Chondrocyte (in vitro differentiated cells): ENCODE measurements at regions not wholly inside any gene's neighbourhood (a gene's known extent, or its start where the extent isn't known, plus 50 kb on each side); places are given as distances from the start of the nearest gene placed in this dataset.

Experiments used
- DNase-seq: peaks from one replicate; pipeline ENCODE4 v3.0.0; 2021; ENCODE audit warnings: mixed read lengths, low spot score
- H3K27ac Mint-ChIP-seq: one replicate; pipeline ENCODE4 v1.8.0; 2021; ENCODE audit warnings: mild to moderate bottlenecking, moderate library complexity, mixed read lengths; ENCODE audit not compliant: unreplicated experiment
- H3K27me3 Mint-ChIP-seq: 2 replicates; pipeline ENCODE4 v1.8.0; 2021; ENCODE audit warnings: low read depth, mixed read lengths
- H3K36me3 Mint-ChIP-seq: 2 replicates; pipeline ENCODE4 v1.8.0; 2021; ENCODE audit warnings: low read depth, mixed read lengths
- H3K4me1 Mint-ChIP-seq: 2 replicates; pipeline ENCODE4 v1.8.0; 2021; ENCODE audit warnings: low read depth, mild to moderate bottlenecking, mixed read lengths
- H3K4me3 Mint-ChIP-seq: one replicate; pipeline ENCODE4 v1.8.0; 2021; ENCODE audit warnings: mild to moderate bottlenecking, moderate library complexity, mixed read lengths; ENCODE audit not compliant: unreplicated experiment
- H3K9me3 Mint-ChIP-seq: 2 replicates; pipeline ENCODE4 v1.8.0; 2021; ENCODE audit warnings: low read depth, mixed read lengths
- TF ChIP-seq, protein P1 (sequence below): fragments of 200-600 bp; sonication (generic); IDR thresholded peaks from 2 replicates; pipeline ENCODE4 v1.5.0; 2021; ENCODE audit warnings: antibody characterized with exemption, mild to moderate bottlenecking, moderate library complexity

DNA sequence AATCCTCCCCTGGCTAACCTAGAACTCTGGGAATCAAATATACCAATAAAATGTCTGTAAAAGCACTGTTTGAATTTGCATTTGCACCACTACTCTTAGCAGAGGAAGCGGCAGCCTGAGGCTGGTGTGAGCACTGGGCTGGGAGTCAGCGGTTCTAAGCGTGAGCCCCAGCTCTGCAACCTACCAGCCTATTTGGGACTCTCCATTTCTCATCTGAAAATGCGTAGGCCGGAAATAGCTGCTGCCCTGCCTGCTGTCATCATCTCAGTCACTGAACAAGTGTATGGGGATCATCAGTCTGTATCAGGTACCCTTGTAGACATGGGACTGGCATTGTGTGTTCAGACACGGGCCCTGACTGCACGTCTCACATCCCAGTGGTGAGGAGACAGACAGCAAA lies 194.3 kb downstream of the ANKRD30B start:
- peaks cover 47% of the 10 kb centered on the region for H3K9me3 Mint-ChIP-seq
- no peak for DNase-seq
- no peak overlapping the region for H3K27ac Mint-ChIP-seq
- H3K4me3 Mint-ChIP-seq = no peak overlapping the region
- no peaks in the 10 kb centered on the region for H3K4me1 Mint-ChIP-seq
- TF ChIP-seq, protein P1, sequence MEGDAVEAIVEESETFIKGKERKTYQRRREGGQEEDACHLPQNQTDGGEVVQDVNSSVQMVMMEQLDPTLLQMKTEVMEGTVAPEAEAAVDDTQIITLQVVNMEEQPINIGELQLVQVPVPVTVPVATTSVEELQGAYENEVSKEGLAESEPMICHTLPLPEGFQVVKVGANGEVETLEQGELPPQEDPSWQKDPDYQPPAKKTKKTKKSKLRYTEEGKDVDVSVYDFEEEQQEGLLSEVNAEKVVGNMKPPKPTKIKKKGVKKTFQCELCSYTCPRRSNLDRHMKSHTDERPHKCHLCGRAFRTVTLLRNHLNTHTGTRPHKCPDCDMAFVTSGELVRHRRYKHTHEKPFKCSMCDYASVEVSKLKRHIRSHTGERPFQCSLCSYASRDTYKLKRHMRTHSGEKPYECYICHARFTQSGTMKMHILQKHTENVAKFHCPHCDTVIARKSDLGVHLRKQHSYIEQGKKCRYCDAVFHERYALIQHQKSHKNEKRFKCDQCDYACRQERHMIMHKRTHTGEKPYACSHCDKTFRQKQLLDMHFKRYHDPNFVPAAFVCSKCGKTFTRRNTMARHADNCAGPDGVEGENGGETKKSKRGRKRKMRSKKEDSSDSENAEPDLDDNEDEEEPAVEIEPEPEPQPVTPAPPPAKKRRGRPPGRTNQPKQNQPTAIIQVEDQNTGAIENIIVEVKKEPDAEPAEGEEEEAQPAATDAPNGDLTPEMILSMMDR = no peak
- no peaks in the 10 kb centered on the region for H3K36me3 Mint-ChIP-seq
- no peaks in the 10 kb centered on the region for H3K27me3 Mint-ChIP-seq

DNA sequence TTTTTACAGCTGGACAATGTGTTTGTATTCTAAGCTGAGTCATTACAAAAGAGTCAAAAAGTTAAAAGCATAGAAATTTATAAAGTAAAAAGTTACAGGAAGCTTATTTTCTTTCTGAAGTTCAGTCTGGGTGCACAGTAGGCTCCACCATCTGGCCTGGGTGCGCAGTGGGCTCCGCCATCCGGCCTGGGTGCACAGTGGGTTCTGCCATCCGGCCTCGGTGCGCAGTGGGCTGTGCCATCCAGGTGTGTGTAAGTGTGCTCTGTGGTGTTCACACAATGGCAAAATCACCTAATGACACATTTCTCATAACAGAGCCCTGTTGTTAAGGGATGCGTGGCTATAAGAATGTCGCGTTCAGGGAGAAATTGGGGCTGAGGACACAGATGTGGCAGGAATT lies 195.5 kb downstream of the ANKRD30B start:
- TF ChIP-seq, protein P1 = no peak
- H3K36me3 Mint-ChIP-seq = no peaks in the 10 kb centered on the region
- no peak overlapping the region for H3K27ac Mint-ChIP-seq
- H3K9me3 Mint-ChIP-seq = peaks cover 43% of the 10 kb centered on the region
- DNase-seq = no peak
- no peaks in the 10 kb centered on the region for H3K27me3 Mint-ChIP-seq
- no peaks in the 10 kb centered on the region for H3K4me1 Mint-ChIP-seq
- no peak overlapping the region for H3K4me3 Mint-ChIP-seq

DNA sequence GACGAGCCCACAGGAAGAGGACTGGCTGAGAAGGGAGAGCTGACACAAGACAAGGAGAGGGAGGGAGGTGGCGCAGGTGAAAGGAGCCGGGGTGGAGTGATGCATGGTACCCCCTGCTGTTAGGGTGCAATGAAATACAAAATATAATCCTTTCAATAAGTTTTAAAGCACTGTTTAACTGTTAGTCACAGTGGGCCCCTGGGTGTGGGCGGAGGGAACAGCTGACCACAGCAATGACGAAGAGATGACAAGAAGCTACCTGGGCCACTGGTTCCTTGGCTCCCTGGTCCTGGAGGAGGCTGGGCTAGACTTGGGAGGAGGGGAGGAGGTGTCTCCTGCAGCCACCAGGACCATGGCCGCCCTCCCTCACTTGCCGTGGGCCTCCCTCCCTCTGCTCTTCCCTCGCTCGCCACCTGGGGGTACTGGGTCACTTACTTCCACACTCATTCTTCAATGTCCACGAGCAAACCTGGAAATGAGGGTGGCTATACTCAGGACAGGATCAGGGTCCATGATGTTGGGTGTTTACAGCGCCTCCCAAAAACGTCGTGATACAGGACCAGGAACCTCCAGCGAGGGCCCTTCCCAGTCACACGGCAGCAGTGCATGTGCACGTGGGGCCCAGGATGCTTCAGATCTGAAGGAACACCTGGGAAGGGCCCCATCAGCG lies 196.1 kb downstream of the ANKRD30B start:
- DNase-seq = no peak
- Mint-ChIP-seq H3K9me3 (peaks cover 43% of the 10 kb centered on the region), H3K27me3 (no peaks in the 10 kb centered on the region), H3K4me1 (no peaks in the 10 kb centered on the region), H3K27ac (no peak overlapping the region), H3K4me3 (no peak overlapping the region), H3K36me3 (no peaks in the 10 kb centered on the region)
- TF ChIP-seq, protein P1 = no peak

DNA sequence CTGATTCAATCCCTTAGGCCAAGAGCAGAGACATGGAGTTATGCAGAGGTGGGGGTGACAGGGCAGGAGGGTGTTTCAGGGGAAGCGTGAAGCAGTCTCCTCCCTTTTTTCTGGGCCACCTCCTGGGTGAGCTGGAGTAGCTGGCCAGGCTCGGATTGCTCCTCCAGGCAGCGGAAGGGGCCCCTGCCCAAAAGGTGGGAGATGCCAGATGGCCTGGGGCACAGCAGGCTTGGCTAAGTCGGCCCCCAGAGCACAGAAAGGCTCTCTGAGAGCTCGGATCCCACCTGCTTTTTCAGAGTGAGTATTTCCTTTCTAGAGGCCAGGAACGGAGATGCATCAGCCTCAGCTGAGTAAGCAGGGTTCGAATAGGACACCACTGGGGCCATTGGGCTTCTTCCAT lies 196.9 kb downstream of the ANKRD30B start:
- Mint-ChIP-seq H3K4me1 (no peaks in the 10 kb centered on the region), H3K27me3 (no peaks in the 10 kb centered on the region), H3K4me3 (no peak overlapping the region), H3K27ac (no peak overlapping the region), H3K36me3 (no peaks in the 10 kb centered on the region), H3K9me3 (peaks cover 46% of the 10 kb centered on the region)
- TF ChIP-seq, protein P1 = no peak
- DNase-seq = no peak

DNA sequence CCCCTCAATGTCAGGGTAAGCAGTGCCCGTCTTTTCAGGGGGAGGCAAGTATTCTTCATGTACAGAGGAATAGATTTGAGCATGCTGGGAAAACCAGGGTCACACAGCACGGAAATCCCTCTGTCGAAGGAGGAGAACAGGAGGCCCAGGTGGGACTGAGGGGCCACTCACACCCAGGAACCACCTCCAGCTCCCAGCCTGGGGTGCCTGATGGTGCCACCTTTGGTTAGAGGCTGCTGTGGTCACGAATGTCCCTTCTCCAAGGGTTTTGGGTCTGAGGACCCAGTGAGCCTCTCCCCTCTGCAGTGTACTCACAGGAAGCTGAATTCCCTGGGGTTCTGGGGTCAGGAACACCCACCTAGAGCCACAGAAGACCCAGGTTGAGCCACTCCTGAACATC lies 197.3 kb downstream of the ANKRD30B start:
- TF ChIP-seq, protein P1 = no peak
- Mint-ChIP-seq H3K9me3 (peaks cover 46% of the 10 kb centered on the region), H3K27me3 (no peaks in the 10 kb centered on the region), H3K4me3 (no peak overlapping the region), H3K4me1 (no peaks in the 10 kb centered on the region), H3K27ac (no peak overlapping the region), H3K36me3 (no peaks in the 10 kb centered on the region)
- no peak for DNase-seq
